ENCODE measurements at regions not wholly inside any gene's neighbourhood (a gene's known extent, or its start where the extent isn't known, plus 50 kb on each side); places are given as distances from the start of the nearest gene placed in this dataset.

GRCh38 chr20:7151676-7152470, 384.4 kb downstream of the BMP2 start:
- H2AFZ ChIP-seq (ENCODE audit: low read depth), result no peak overlapping the region
- POLR2A ChIA-PET, result no interaction called here

GRCh38 chr20:7155282-7155681, 387.8 kb downstream of the BMP2 start:
- Histone ChIP-seq H3K4me3 (ENCODE audit: low read depth in 2 of 2, low read length in 1 of 2) (no peak overlapping the region), H3K27ac (ENCODE audit: low read depth in 2 of 2, low read length in 1 of 2) (no peak overlapping the region), H3K4me1 (ENCODE audit: control insufficient read depth in 1 of 2, insufficient read depth in 2 of 2, low read depth in 1 of 2, low read length in 1 of 2) (no peaks in the 10 kb centered on the region), H3K9me2 (no peaks in the 10 kb centered on the region), H3F3A (replicated peaks; ENCODE audit: insufficient read depth) (no peaks in the 10 kb centered on the region), H2AFZ (ENCODE audit: low read depth) (no peak overlapping the region), H3K4me2 (no peak overlapping the region), H3K36me3 (replicated peaks in 1 of 2; ENCODE audit: control insufficient read depth in 1 of 2, insufficient read depth in 2 of 2, low read length in 1 of 2) (no peaks in the 10 kb centered on the region), H3K9ac (no peak overlapping the region), H3K9me3 (no peaks in the 10 kb centered on the region), H4K20me1 (ENCODE audit: insufficient read depth) (no peaks in the 10 kb centered on the region), H3K27me3 (ENCODE audit: insufficient read depth) (no peaks in the 10 kb centered on the region), H3K79me2 (ENCODE audit: insufficient read depth) (no peaks in the 10 kb centered on the region)
- ChIA-PET POLR2A (no interaction called here), CTCF (no interaction called here)
- 17% methylated on average over 4 of the region's 4 CpGs for WGBS (ENCODE audit: low lambda C conversion rate)
- TF ChIP-seq POLR2AphosphoS5 (IDR thresholded peaks at IDR 0.05; ENCODE audit: low read depth, low read length) (no peak), EP300 (IDR thresholded peaks at IDR 0.05; ENCODE audit: borderline replicate concordance in 1 of 2, low read depth in 1 of 2, low read length in 1 of 2) (no peak)
- DNase-seq, result no peak

More at GRCh38 chr20:7151676-7152470, 384.4 kb downstream of the BMP2 start:
- H3K9me3 ChIP-seq, result no peaks in the 10 kb centered on the region
- TF ChIP-seq GABPA (IDR thresholded peaks at IDR 0.05; ENCODE audit: low read depth) (no peak), CHD2 (IDR thresholded peaks at IDR 0.05; ENCODE audit: low read length, partially characterized antibody) (no peak), GATA2 (CRISPR knock-in tag; IDR thresholded peaks at IDR 0.05) (no peak), TEAD4 (IDR thresholded peaks at IDR 0.05; ENCODE audit: borderline replicate concordance, insufficient read depth) (no peak), MXI1 (IDR thresholded peaks at IDR 0.05; ENCODE audit: low read depth, low read length) (no peak), RFX5 (IDR thresholded peaks at IDR 0.05; ENCODE audit: low read length) (no peak), ELF1 (IDR thresholded peaks at IDR 0.05) (no peak), TCF12 (IDR thresholded peaks at IDR 0.05) (no peak), FOXJ3 (CRISPR knock-in tag; IDR thresholded peaks at IDR 0.05) (no peak)
- no peaks in the 10 kb centered on the region for H3K79me2 ChIP-seq (ENCODE audit: insufficient read depth)
- no peak overlapping the region for H3K27ac ChIP-seq (ENCODE audit: low read depth in 2 of 2, low read length in 1 of 2)
- H3F3A ChIP-seq (replicated peaks; ENCODE audit: insufficient read depth), result no peaks in the 10 kb centered on the region
- H3K9ac ChIP-seq, result no peak overlapping the region
- CTCF ChIA-PET, result no interaction called here
- no peak overlapping the region for H3K4me2 ChIP-seq
- no peaks in the 10 kb centered on the region for H4K20me1 ChIP-seq (ENCODE audit: insufficient read depth)
- WGBS (ENCODE audit: low lambda C conversion rate), result 10% methylated on average over 2 of the region's 2 CpGs
- no peaks in the 10 kb centered on the region for H3K36me3 ChIP-seq (replicated peaks in 1 of 2; ENCODE audit: control insufficient read depth in 1 of 2, insufficient read depth in 2 of 2, low read length in 1 of 2)
- no peaks in the 10 kb centered on the region for H3K4me1 ChIP-seq (ENCODE audit: control insufficient read depth in 1 of 2, insufficient read depth in 2 of 2, low read depth in 1 of 2, low read length in 1 of 2)
- no peaks in the 10 kb centered on the region for H3K9me2 ChIP-seq
- no peak for DNase-seq
- no peaks in the 10 kb centered on the region for H3K27me3 ChIP-seq (ENCODE audit: insufficient read depth)
- no peak overlapping the region for H3K4me3 ChIP-seq (ENCODE audit: low read depth in 2 of 2, low read length in 1 of 2)

- H3K27me3 ChIP-seq (ENCODE audit: insufficient read depth), result no peaks in the 10 kb centered on the region
- H3F3A ChIP-seq (replicated peaks; ENCODE audit: insufficient read depth), result no peaks in the 10 kb centered on the region
- no peaks in the 10 kb centered on the region for H3K36me3 ChIP-seq (replicated peaks in 1 of 2; ENCODE audit: control insufficient read depth in 1 of 2, insufficient read depth in 2 of 2, low read length in 1 of 2)
- DNase-seq, result no peak
- H4K20me1 ChIP-seq (ENCODE audit: insufficient read depth), result no peaks in the 10 kb centered on the region
- H3K9ac ChIP-seq, result no peak overlapping the region
- no peak overlapping the region for H3K27ac ChIP-seq (ENCODE audit: low read depth in 2 of 2, low read length in 1 of 2)
- no peak overlapping the region for H2AFZ ChIP-seq (ENCODE audit: low read depth)
- POLR2A ChIA-PET, result no interaction called here
- no peaks in the 10 kb centered on the region for H3K4me1 ChIP-seq (ENCODE audit: control insufficient read depth in 1 of 2, insufficient read depth in 2 of 2, low read depth in 1 of 2, low read length in 1 of 2)
- no peak overlapping the region for H3K4me2 ChIP-seq
- CTCF ChIA-PET, result no interaction called here
- H3K9me3 ChIP-seq, result no peaks in the 10 kb centered on the region
- H3K79me2 ChIP-seq (ENCODE audit: insufficient read depth), result no peaks in the 10 kb centered on the region
- no peak overlapping the region for H3K4me3 ChIP-seq (ENCODE audit: low read depth in 2 of 2, low read length in 1 of 2)
- WGBS (ENCODE audit: low lambda C conversion rate), result 10% methylated on average over 2 of the region's 2 CpGs
- H3K9me2 ChIP-seq, result no peaks in the 10 kb centered on the region
- TF ChIP-seq PBX3 (IDR thresholded peaks at IDR 0.05) (no peak), FOXM1 (IDR thresholded peaks at IDR 0.05; ENCODE audit: low read depth) (no peak), EP300 (IDR thresholded peaks at IDR 0.05; ENCODE audit: borderline replicate concordance in 1 of 2, low read depth in 1 of 2, low read length in 1 of 2) (no peak), YY1 (IDR thresholded peaks at IDR 0.05; ENCODE audit: low read depth) (no peak), USF1 (IDR thresholded peaks at IDR 0.05; ENCODE audit: borderline replicate concordance, low read depth) (no peak), ZBTB33 (IDR thresholded peaks at IDR 0.05; ENCODE audit: borderline replicate concordance, low read depth) (no peak), SMC3 (IDR thresholded peaks at IDR 0.05; ENCODE audit: low read depth, low read length) (no peak), RAD21 (IDR thresholded peaks at IDR 0.05; ENCODE audit: low read length) (no peak), JUND (IDR thresholded peaks at IDR 0.05) (no peak), SIN3A (IDR thresholded peaks at IDR 0.05; ENCODE audit: borderline replicate concordance, low read depth, low read length) (no peak)
Observed at GRCh38 chr20:7155794-7156193, 388.3 kb downstream of the BMP2 start.
